ENCODE measurements at regions not wholly inside any gene's neighbourhood (a gene's known extent, or its start where the extent isn't known, plus 50 kb on each side); places are given as distances from the start of the nearest gene placed in this dataset.

DNA sequence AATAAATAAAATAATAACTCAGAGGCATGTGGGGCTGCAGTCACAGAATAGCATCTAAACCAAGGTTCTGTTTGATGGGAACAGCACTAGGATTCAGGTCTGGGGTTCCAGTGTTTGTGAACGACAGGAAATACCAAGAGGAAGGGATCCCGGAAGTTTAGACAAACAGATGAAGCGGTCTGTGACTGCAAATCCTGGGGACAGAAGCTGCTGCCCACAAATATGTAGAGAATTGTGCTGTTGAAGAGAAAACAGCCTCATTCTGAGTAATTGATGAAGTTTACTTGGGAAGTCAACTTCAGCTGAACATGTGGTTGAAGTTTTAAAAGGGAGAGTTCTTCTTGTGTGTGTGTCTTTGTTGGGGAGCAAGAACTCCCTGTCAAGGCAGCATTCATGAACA lies 98.4 kb upstream of the TBX5 start:
- Histone ChIP-seq H3K27me3 (replicated peaks; ENCODE audit: control insufficient read depth, insufficient read depth, low read length) (no peaks in the 10 kb centered on the region), H3K36me3 (ENCODE audit: control insufficient read depth, insufficient read depth, low read length) (no peaks in the 10 kb centered on the region), H3K4me3 (replicated peaks; ENCODE audit: low read depth, low read length) (no peak overlapping the region)
- no peak for DNase-seq (ENCODE audit: extremely low read depth, insufficient read length)
- TF ChIP-seq, protein P1, sequence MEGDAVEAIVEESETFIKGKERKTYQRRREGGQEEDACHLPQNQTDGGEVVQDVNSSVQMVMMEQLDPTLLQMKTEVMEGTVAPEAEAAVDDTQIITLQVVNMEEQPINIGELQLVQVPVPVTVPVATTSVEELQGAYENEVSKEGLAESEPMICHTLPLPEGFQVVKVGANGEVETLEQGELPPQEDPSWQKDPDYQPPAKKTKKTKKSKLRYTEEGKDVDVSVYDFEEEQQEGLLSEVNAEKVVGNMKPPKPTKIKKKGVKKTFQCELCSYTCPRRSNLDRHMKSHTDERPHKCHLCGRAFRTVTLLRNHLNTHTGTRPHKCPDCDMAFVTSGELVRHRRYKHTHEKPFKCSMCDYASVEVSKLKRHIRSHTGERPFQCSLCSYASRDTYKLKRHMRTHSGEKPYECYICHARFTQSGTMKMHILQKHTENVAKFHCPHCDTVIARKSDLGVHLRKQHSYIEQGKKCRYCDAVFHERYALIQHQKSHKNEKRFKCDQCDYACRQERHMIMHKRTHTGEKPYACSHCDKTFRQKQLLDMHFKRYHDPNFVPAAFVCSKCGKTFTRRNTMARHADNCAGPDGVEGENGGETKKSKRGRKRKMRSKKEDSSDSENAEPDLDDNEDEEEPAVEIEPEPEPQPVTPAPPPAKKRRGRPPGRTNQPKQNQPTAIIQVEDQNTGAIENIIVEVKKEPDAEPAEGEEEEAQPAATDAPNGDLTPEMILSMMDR (IDR thresholded peaks at IDR 0.05; ENCODE audit: insufficient read depth, low read length, poor library complexity, severe bottlenecking) = no peak

DNA sequence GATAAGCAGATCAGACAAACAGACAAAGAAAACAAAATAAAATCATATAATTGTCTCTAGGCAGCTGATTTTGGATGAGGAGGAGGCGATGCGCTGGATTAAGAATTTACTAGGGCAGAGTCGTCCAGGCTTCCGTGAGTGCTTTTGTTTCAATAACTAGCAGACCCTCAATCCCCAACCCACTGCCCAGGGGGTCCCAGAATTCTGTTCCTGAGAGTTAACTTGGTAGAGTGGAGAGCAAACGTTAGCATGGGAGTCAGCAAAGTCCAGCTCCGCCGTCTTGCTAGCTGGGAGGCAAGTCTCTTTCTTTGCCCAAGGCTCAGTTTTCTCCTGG lies 95.5 kb upstream of the TBX5 start:
- TF ChIP-seq, protein P1 (IDR thresholded peaks at IDR 0.05; ENCODE audit: insufficient read depth, low read length, poor library complexity, severe bottlenecking) = no peak
- H3K36me3 ChIP-seq (ENCODE audit: control insufficient read depth, insufficient read depth, low read length) = no peaks in the 10 kb centered on the region
- H3K27me3 ChIP-seq (replicated peaks; ENCODE audit: control insufficient read depth, insufficient read depth, low read length) = no peaks in the 10 kb centered on the region
- no peak overlapping the region for H3K4me3 ChIP-seq (replicated peaks; ENCODE audit: low read depth, low read length)
- no peak for DNase-seq (ENCODE audit: extremely low read depth, insufficient read length)

GRCh38 chr12:114500775-114501473 lies 95.0 kb upstream of the TBX5 start:
- H3K27me3 ChIP-seq (replicated peaks; ENCODE audit: control insufficient read depth, insufficient read depth, low read length) = no peaks in the 10 kb centered on the region
- no peak for DNase-seq (ENCODE audit: extremely low read depth, insufficient read length)
- H3K36me3 ChIP-seq (ENCODE audit: control insufficient read depth, insufficient read depth, low read length) = no peaks in the 10 kb centered on the region
- TF ChIP-seq, protein P1 (IDR thresholded peaks at IDR 0.05; ENCODE audit: insufficient read depth, low read length, poor library complexity, severe bottlenecking) = no peak
- H3K4me3 ChIP-seq (replicated peaks; ENCODE audit: low read depth, low read length) = no peak overlapping the region

DNA sequence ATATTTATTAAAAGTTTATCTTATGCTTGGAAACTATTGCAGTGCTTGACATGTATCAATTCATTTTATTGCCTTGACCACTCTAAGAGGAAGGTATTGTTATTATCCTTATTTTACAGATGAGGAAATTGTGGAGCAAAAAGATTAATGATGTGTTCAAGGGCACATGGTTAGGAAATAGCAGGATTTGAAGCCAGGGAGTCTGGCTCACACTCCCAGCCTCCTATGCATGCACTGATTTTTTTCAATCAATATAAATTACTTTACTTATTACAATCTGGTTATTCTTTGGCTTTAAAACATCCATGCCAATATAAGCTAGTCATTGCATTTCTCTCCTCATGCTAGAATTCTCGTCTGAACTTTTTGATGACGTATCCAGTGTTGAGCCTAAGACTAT lies 94.2 kb upstream of the TBX5 start:
- H3K36me3 ChIP-seq (ENCODE audit: control insufficient read depth, insufficient read depth, low read length) = no peaks in the 10 kb centered on the region
- TF ChIP-seq, protein P1 (IDR thresholded peaks at IDR 0.05; ENCODE audit: insufficient read depth, low read length, poor library complexity, severe bottlenecking) = no peak
- no peak for DNase-seq (ENCODE audit: extremely low read depth, insufficient read length)
- H3K4me3 ChIP-seq (replicated peaks; ENCODE audit: low read depth, low read length) = no peak overlapping the region
- no peaks in the 10 kb centered on the region for H3K27me3 ChIP-seq (replicated peaks; ENCODE audit: control insufficient read depth, insufficient read depth, low read length)

- no peak for DNase-seq (ENCODE audit: extremely low read depth, insufficient read length)
Measured at GRCh38 chr12:114499338-114499737, 93.4 kb upstream of the TBX5 start.

More at GRCh38 chr12:114499338-114499737, 93.4 kb upstream of the TBX5 start:
- no peaks in the 10 kb centered on the region for H3K27me3 ChIP-seq (replicated peaks; ENCODE audit: control insufficient read depth, insufficient read depth, low read length)
- H3K4me3 ChIP-seq (replicated peaks; ENCODE audit: low read depth, low read length) = no peak overlapping the region
- TF ChIP-seq, protein P1 (IDR thresholded peaks at IDR 0.05; ENCODE audit: insufficient read depth, low read length, poor library complexity, severe bottlenecking) = no peak
- H3K36me3 ChIP-seq (ENCODE audit: control insufficient read depth, insufficient read depth, low read length) = no peaks in the 10 kb centered on the region

All from GM06990 (cell line).